GM18502 (cell line): ENCODE measurements at regions not wholly inside any gene's neighbourhood (a gene's known extent, or its start where the extent isn't known, plus 50 kb on each side); places are given as distances from the start of the nearest gene placed in this dataset.
"Not testable (repeated sequence)": the region's sequence is repeated elsewhere in the genome, so short reads cannot be mapped to it uniquely, and the experiment has no call there.

Experiments
- ATAC-seq: cut with Tn5 transposase; IDR thresholded peaks from one replicate; pipeline ENCODE4 v1.9.1; 2021; ENCODE audit warnings: mild to moderate bottlenecking; ENCODE audit not compliant: unreplicated experiment, poor library complexity

DNA sequence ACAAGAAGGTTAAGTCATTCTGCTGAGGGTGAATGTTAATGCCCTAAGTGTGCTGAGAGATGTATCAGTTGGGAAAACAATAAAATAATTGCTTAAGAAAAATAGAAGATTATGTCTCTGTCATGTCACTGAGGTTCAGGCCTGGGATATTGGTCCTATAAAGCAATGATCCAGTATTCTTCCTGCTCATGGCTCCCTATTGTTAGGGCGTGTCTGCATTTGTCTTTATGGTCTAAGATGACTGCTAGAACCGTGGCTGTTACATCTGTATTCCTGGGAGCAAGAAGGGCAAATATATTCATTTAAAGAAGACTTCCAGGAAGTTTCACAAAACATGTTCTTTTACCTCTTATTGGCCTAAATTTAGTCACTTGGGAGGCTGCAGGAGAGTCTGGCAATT, 125.0 kb downstream of the KCNE4 start:
- ATAC-seq: no peak

DNA sequence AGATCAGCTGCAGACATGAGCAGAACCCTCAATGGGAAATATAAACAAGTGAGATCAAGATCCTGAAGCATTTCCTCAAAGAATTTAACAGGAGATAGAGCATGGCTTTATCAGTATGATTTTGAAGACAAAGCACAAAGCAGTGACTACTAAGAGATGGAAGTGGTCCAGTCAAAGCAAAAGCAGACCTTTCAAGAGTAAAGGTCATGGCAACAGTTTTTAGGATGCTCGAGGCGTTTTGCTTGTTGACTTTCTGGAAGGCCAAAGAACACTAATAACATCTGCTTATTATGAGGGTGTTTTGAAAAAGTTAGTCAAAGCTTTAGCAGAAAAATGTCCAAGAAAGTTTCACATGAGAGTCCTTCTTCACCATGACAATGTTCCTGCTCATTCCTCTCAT, 128.5 kb downstream of the KCNE4 start:
- ATAC-seq: no peak

DNA sequence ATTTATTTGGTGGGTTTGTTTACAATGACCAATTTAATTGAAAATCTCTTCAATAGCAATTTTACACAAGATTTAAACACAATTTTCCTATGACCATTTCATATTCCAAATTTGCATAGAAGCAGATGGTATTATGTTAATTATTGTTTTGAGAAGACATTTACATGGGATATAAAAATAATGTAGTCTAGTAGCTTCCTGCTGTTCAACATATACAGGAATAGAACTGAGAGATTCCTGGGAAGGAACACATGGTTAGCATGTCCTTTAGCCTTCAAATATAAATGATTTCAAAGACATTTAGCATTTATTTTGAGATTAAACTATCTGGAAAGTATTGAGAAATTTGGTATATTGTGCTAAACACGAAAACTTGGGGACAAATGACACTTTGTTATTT, 129.6 kb downstream of the KCNE4 start:
- ATAC-seq: no peak

DNA sequence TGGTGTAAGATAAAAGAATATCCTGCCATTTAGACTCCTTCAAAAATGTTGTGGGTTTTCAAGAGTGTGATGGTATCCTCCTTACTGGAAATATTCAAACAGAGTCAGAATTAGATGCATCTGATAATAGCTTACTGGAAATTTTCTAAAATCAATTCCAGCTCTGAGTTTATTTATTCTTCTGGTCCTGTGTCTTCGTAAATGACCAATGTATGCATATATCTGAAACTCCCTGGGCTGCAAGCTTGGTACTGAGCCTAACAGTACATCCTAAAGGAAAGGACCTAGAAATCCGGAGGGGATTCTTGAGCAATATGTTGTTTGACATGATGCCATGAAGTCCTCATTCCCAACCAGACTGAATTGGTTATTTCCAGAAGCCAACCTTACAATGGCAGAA, 130.4 kb downstream of the KCNE4 start:
- ATAC-seq: no peak

DNA sequence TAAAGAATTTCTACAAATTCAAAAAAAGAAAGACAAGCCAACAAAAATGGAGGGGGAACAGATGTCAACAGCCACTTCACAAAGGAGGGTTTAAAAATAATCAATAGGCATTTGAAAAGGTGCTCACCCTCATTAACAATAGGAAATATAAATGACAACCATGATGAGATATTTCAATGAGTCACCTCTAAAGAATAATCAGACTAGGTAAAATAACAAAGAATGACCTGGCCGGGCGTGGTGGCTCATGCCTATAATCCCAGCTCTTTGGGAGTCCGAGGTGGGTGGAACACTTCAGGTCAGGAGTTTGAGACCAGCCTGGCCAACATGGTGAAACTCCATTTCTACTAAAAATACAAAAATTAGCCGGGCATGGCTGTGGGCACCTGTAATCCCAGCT, 133.6 kb downstream of the KCNE4 start:
- no peak for ATAC-seq

DNA sequence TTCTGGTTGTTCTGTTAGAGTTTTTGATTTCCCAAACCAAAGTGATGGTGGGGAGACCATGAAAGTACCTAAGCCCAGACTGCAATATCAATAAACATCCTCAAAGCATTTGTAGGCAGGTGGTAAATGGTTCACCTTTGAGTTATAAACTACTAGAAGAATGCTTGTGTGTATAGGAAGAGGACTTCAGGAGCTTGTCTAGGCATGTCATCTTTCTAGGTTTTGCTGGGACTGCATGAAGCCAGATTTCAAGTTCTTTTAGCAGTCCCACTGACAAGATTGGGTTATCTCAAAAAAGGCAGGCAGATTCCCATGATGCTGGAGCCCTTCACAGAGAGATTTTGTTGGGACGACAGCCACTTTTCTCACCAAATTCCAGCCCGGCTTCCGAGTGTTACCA, 135.3 kb downstream of the KCNE4 start:
- ATAC-seq: no peak

DNA sequence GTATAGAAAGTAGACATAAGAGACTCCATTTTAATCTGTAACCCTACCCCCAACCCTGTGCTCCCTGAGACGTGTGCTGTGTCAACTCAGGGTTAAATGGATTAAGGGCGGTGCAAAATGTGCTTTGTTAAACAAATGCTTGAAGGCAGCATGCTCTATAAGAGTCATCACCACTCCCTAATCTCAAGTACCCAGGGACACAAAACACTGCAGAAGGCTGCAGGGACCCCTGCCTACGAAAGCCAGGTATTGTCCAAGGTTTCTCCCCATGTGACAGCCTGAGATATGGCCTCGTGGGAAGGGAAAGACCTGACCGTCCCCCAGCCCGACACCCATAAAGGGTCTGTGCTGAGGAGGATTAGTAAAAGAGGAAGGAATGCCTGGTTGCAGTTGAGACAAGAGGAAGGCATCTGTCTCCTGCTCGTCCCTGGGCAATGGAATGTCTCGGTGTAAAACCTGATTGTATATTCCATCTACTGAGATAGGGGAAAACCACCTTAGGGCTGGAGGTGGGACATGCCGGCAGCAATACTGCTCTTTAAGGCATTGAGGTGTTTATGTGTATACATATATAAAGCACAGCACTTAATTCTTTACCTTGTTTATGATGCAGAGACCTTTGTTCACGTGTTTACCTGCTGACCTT, 138.7 kb downstream of the KCNE4 start:
- not testable (repeated sequence) for ATAC-seq

DNA sequence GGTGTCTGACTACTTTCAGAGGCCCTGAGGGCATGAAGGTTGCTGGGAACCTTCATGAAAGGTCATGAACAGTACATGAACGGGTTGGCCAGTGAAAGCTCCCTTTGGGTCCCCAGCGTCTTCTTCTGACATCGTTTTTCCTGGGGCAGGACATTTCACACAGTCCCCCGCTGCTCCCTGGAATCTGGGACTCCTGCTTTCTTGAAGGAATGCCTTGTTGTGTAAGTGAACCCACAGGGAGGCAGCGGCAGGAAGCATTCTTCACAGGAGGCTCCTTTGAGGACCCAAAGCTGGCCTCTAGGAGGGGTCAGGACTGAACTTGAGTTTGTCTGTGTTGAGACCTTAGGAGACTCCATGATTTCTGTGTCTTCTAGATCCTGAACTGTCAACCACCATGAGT, 144.3 kb downstream of the KCNE4 start:
- no peak for ATAC-seq

DNA sequence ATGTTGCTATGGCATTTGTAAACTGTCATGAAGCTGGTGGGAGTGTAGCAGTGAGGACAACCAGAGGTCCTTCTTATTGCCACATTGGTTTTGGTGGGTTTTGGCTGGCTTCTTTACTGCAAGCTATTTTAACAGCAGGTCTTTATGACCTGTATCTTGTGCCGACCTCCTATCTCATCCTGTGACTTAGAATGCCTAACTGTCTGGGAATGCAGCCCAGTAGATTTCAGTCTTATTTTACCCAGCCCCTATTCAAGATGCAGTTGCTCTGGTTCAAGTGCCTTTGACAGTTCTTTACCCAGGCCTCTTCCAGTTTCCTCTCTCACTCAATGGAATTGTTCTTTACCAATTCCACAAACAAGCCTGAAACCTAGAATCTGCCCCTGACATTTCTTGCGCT, 145.1 kb downstream of the KCNE4 start:
- no peak for ATAC-seq

DNA sequence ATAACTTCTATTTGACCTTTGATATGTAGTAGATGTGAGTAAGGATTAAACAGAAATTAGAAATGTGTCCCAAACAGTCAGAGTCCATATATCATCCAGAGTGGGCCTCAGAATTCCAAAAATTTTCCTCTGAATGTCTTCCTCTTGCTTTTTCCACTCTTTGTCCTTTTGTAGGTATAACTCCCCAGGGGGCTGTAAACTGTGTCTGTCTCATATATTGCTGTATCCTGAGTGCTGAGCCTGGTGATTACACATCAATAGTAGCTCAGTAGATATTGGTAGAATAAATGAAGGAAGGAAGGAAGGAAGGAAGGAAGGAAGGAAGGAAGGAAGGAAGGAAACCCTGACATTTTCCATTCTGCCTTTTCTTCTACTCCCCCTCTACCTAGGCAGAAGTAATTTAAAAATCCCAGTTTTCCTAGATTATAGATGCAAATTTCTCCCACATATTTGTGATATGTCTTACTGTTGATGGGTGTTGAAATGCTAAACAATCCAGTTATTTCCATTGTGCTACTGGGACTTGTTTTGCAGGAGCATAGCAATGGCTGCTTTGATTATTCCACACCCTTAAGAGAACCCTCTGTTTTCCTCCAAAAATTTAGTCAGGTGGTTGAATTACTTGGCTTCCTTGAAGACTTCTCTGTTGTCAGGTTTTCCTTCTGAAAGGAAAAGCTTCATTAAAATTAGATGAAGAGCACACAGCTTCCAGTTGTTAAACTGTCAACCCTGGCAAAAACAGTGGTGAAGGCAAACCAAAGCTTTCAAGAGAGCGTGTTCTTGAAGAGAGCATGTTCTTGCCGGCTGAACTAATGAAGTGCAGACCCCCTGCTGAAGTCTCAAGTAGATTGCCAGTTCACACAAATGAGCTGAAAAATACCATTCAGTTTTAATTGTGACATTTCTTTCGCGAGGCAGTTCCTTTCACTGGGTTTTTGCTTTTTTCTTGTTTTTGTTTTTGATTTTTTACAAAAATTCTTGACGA, 147.8 kb downstream of the KCNE4 start:
- ATAC-seq: no peak

DNA sequence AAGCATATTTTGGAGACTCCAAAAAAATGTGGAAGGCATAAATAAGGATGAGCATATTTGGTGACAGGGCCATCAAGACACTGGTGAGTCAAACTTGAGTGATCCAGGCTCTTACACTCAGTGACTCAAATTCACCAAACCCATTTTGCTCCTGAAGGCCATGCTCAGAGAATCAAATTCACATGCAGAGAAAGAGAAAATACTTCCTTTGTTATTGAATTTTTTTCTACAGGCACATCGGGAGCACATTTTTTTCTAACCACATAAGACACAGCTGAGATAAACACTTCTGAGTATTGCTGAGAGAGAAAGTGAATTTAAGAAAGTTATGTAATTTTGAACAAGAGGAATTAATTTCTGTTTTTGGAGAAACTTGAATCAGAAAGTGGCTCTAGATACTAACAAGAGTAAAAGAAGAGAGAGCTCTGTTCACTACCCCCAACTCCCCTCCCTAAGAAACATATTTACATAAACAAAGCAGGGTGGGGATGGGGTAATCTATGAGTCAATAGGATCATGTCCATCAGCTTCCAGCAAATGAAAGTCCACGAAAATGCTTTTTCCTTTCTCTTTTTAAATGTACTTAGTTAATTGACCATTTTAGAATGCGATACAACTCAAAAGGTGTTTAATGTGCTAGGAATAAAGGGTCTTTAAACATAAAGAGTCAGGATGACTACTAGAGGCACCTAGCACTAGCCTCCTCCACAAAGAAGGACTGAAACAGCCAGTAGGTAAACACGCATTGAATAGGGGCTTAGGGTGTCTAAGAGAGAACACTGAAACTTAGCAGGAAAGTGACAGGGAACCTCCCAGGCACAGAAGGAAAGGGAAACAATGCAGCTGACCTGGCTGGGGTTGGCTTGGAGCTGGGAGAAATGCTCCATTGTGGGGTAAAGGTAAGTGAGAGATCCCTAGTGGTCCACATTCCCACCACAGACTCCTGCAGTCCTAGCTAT, 152.3 kb downstream of the KCNE4 start:
- ATAC-seq: no peak

DNA sequence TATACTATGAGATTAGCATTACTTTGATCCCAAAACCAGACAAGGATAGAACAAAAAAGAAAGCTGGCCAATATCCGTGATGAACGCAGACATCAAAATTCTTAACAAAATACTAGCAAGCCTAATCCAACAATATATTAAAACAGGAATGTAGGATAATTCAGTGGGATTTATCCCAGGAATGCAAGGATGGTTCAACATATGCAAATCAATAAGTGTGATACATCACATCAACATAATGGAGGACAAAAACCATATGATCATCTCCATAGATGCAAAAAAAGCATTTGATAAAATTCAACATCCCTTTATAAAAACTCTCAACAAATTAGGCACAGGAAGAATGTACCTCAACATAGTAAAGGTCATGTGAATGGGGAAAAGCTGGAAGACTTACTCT, 158.5 kb downstream of the KCNE4 start:
- ATAC-seq: no peak

DNA sequence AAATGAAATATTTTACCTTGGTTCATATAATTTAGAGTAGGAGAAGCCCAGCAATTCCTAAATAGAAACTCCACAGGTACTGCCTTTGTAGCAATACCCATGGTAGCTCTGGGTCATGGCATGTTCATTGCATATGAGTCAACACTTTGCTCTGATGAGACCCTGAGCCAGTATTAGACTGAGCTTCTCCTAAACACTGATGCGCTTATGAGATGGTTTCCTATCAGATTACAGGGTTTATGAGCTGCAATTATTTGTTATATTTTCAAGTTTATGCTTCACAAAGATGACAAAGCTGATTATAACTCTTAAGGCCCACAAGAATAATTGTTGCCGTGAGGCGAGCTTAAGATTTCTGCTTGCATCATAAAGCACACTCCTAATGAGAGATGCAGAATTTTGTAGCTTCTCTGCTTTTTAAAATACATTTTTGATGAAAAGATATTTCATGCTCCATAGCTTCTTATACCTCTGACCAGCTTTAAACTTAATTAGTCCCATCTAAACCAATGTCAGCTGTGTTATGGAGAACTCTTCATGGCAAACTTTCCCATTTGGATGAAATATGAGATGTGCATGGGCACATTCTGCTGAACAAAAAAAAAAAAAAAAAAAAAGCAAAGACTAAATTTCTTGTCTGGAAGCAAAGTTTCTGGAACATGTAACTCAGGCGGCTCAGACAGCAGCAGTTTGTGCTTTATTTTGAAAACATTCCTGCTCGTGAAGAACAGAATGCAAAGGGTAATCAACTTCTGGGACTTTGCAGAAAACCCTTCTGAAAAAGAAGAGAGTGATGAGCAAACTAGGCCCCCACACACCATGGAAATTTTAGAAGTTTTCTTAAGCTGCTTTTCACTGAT, 162.6 kb downstream of the KCNE4 start:
- no peak for ATAC-seq

DNA sequence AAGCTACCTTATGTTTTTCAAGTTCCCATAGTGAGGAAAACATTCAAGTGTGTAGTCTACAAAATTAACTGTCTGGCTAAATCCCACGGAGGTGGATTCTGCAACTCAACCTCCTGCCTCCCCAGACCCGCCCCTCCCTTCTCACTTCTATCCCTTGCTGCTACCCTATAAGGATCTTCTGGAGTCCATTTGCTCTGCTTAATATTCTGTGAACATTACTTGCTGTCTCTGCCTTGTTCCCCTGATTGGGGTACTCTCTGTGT, 163.2 kb downstream of the KCNE4 start:
- no peak for ATAC-seq

DNA sequence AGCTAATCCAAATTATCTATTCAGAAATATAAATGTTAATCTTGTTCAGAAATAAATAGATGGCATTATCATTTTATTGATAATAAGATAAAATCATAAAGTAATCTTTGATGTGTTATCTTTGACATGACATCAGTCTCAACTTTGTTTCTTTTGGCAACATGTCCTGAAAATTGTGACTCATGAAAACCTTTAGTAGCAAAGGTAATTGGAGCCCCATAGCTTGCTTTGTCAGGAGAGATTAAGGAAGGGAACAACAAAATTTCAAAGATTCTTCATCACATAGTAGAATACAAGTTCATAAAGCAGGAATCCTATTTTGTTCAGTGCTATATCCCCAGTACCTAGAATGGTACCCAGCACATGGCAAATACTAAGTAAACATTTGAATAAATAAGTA, 165.4 kb downstream of the KCNE4 start:
- no peak for ATAC-seq

DNA sequence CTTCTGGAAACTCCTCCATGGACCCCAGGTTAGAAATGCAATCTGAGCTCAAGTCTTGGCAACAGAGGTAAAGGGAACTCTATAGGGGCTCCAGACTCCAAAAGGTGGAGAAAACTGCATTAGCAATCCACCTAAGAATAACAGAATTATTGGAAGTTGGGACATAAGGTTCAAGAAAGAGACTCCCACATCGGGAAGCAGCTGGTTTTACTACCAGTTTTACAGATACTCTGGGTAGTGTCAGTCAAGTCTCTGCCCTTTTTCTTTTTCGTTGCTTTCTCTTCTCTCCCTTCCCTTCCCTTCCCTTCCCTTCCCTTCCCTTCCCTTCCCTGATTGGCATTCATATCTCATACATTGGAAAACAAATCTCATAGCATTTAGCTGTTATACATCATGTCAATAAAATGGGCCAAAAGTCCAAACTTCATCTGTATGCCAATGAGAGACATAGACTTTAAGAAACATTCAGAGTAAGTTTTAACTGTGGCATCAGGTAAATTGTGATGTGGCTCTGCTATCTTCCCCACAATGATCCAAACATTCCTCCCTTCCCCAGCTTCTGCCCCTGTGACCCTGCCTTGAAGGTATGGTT, 166.7 kb downstream of the KCNE4 start:
- no peak for ATAC-seq

DNA sequence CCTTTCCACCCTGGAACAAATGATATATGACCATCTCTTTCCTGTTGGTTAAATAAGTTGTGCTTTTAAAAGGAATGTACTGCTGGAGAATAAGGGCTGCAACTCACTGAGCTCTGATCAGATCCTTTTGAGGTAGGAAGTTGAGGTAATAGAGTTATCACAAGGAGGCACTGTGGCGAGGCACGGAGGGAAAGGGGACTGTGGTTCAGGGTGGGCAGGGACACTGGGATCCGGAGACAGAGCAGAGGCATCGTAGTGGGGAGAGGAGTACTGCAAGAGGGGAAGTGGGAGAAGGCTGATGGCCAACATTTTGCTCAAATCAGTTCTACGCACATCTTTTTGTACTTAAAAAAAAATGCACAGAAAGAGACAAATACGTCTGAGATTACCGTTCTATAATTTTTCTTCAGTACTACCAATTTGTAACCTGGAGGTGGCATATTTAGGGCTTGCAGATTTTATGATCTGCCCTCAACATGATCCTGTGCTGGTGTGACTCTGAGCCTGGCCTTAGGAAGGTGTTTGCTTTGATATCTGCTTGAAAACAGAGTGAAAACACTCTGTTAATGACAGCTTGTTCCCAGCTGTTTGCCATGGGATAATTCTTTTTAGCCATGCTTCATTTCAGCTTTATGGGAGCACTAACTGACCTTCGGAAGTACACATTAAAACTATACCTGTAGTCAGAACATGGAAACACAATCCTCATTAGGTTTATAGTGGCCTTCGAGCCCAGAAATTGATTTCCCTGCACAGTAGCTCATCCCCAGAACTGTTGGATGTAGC, 168.1 kb downstream of the KCNE4 start:
- no peak for ATAC-seq

DNA sequence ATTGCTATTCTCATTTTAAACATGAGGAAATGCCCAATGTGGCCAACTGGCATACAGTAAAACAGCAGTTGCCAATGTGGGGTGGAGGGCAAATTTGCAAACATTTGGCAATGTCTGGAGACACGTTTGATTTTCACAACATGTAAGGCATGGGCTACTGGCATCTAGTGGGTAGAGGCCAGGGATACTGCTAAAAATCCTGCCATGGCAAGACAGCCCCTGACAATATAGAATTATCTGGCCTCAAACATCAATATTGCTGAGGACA, 168.6 kb downstream of the KCNE4 start:
- ATAC-seq: no peak

DNA sequence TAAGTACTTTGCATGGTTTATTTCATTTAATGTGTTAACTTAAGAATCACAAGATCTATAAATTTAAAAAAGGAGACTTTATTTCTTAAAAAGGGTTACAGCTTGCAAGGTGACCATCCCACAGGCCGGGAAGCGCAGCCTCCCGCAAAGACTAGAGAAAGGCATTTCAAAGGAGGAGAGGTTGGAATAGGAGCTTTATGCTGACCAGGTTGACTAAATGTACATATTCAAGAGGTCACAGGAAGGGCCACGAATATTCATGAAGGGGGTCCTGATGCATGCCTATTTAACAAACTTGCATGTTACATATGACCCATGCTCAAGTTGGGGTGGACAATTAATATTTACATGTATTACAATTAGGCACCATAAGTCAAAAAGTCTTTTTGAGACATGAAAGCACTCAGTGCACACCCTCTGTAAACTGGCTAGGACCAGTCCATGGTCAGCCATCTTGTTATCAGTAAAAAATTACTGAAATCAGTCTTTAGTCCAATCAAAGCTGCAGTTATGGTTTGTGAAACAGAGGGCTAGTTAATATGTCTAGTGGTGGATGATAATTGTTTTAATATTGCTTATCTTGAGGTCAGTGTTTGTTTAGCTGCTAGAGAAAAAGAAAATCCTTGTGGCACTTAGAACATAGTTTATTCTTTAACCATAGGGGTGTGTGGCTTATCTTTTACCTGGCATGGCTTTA, 169.3 kb downstream of the KCNE4 start:
- no peak for ATAC-seq
